NCI-H748 (cell line): ENCODE measurements at regions not wholly inside any gene's neighbourhood (a gene's known extent, or its start where the extent isn't known, plus 50 kb on each side); places are given as distances from the start of the nearest gene placed in this dataset.

Experiments used
- DNase-seq: peaks from one replicate; lab custom pipeline; 2025; ENCODE audit not compliant: unreplicated experiment; lab: John Stamatoyannopoulos, UW

DNA sequence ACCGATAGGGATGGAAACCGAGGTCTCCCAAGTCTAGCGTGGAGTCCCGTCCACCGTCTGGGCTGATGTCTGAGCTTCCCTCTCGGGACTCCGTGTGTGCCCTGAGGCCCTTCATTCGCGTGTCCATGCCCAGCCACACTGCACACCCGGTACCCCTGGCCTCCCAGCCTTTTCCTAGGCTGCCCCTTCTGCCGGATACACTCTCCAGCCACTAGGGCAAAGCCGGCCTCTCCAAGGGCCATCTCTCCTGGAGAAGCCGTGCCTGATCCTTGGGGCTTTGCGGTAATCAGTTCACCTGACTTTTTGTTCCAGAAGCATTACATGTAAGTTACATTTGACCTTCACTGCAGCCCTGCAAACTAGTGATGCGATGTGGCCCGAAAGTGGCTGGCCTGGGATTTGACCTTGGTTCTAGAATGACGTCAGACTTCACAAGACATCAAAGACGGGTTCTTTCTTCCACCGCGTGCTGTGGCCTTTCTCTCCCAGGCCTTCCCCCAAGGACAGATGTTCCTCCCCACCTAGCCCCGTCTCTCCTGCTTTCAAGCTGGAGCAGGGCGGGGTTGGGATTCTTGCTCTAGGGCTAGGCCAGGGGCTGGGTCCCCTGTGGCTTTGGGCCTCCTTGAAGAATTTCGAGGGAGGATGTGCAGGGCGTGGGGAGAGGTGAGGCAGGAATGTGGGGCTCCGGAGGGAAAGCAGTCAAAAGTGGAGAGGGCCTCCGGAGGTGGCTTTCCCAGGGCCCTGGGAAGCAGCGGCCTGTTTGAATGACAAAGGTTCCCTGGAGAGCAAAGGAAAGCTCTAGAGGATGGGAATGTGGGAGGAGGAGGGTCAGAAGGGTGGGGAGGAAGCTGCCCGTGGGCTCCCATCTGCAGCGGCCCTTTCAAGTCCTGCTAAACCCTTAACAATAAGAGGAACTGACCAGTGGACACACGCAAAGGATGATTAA, 49.7 kb upstream of the SLC2A1 start:
- no peak for DNase-seq
